Glutamatergic neuron (in vitro differentiated cells): ENCODE measurements at regions not wholly inside any gene's neighbourhood (a gene's known extent, or its start where the extent isn't known, plus 50 kb on each side); places are given as distances from the start of the nearest gene placed in this dataset.

Source experiments
- DNase-seq: peaks from one replicate; pipeline ENCODE4 v3.0.0; 2022
- H3K27ac Mint-ChIP-seq: one replicate; pipeline ENCODE4 v1.8.0; 2020; ENCODE audit warnings: mild to moderate bottlenecking, mixed read lengths, inconsistent platforms; ENCODE audit not compliant: unreplicated experiment
- H3K27me3 Mint-ChIP-seq: one replicate; pipeline ENCODE4 v1.8.0; 2020; ENCODE audit warnings: mild to moderate bottlenecking, moderate library complexity, mixed read lengths, inconsistent platforms; ENCODE audit not compliant: unreplicated experiment
- H3K36me3 Mint-ChIP-seq: one replicate; pipeline ENCODE4 v1.8.0; 2020; ENCODE audit warnings: mild to moderate bottlenecking, mixed read lengths, inconsistent platforms; ENCODE audit not compliant: unreplicated experiment
- H3K4me1 Mint-ChIP-seq: one replicate; pipeline ENCODE4 v1.8.0; 2020; ENCODE audit warnings: mild to moderate bottlenecking, low read depth, mixed read lengths, inconsistent platforms; ENCODE audit not compliant: unreplicated experiment
- H3K4me3 Mint-ChIP-seq: one replicate; pipeline ENCODE4 v1.8.0; 2020; ENCODE audit warnings: mild to moderate bottlenecking, mixed read lengths, inconsistent platforms; ENCODE audit not compliant: unreplicated experiment
- H3K9me3 Mint-ChIP-seq: one replicate; pipeline ENCODE4 v1.8.0; 2020; ENCODE audit warnings: mild to moderate bottlenecking, moderate library complexity, mixed read lengths, inconsistent platforms; ENCODE audit not compliant: unreplicated experiment
- CTCF ChIP-seq: fragments of 200-600 bp; sonication (generic); IDR thresholded peaks from one replicate; pipeline ENCODE4 v1.5.0; 2021; ENCODE audit not compliant: partially characterized antibody, unreplicated experiment

GRCh38 chr2:83386549-83386948 is 1072.5 kb downstream of the SUCLG1 start:
- no peaks in the 10 kb centered on the region for H3K4me1 Mint-ChIP-seq
- no peak for DNase-seq
- H3K36me3 Mint-ChIP-seq: no peaks in the 10 kb centered on the region
- H3K27me3 Mint-ChIP-seq: no peaks in the 10 kb centered on the region
- no peak overlapping the region for H3K27ac Mint-ChIP-seq
- H3K9me3 Mint-ChIP-seq: no peaks in the 10 kb centered on the region
- TF ChIP-seq CTCF: no peak
- H3K4me3 Mint-ChIP-seq: no peak overlapping the region

DNA sequence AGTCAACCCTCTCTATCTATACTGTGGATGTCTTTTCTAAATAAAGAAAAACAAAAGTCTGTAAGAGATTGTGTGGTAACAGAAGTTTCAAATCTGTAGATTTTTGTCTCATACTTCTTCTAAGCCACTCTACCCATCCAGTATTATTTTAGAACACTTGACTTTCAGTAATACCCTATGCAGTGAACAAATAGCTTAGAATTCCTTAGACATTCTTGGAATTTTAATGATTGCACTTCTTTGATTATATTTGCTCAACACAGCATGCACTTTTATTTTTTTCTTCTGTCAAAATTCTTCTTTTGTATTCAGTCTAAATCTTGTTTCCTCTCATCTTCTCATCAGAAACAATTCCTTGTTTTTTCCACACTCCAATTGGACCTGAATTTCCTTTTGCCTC is 1080.2 kb downstream of the SUCLG1 start:
- Mint-ChIP-seq H3K9me3 (no peaks in the 10 kb centered on the region), H3K36me3 (no peaks in the 10 kb centered on the region), H3K4me1 (no peaks in the 10 kb centered on the region), H3K27ac (no peak overlapping the region), H3K4me3 (no peak overlapping the region), H3K27me3 (no peaks in the 10 kb centered on the region)
- no peak for TF ChIP-seq CTCF
- DNase-seq: no peak

DNA sequence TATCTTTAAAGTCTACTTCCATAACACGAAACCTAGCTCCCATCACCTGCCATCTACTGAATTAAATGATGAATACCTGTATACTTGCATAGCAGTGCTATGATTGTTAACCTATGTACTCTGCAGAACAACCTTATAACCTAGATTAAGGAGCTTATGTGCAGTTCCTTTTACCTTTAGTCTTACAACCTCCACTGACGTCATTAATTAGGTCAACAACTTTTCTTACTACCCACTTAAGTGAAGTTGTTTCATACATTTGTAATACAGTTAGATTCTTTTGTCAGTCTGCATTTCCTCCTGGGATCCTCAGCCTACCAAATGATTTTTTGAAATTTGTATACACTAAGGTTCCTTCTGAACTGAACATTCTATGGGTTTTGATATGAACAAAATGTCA is 1082.3 kb downstream of the SUCLG1 start:
- Mint-ChIP-seq H3K27ac (no peak overlapping the region), H3K9me3 (no peaks in the 10 kb centered on the region), H3K36me3 (no peaks in the 10 kb centered on the region), H3K27me3 (no peaks in the 10 kb centered on the region), H3K4me3 (no peak overlapping the region), H3K4me1 (no peaks in the 10 kb centered on the region)
- TF ChIP-seq CTCF: no peak
- no peak for DNase-seq

DNA sequence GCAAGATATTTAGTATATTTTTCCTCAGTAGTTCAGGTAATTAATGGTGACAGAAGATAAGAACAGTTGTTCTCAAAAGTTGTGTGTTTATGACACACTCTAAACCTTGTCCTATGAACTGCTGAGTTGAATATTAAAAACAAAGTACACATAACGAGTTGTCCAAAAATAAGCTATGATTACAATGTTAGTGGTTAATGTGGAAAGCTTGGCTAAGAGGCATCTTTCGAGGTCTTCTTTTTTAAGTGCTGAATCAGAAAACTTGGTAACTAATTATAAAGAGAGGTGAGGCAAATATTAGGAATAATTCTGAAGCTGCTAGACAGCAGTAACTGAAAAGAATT is 1088.7 kb downstream of the SUCLG1 start:
- no peaks in the 10 kb centered on the region for H3K9me3 Mint-ChIP-seq
- no peaks in the 10 kb centered on the region for H3K36me3 Mint-ChIP-seq
- no peak for DNase-seq
- H3K4me1 Mint-ChIP-seq: no peaks in the 10 kb centered on the region
- H3K4me3 Mint-ChIP-seq: no peak overlapping the region
- H3K27ac Mint-ChIP-seq: no peak overlapping the region
- TF ChIP-seq CTCF: no peak
- no peaks in the 10 kb centered on the region for H3K27me3 Mint-ChIP-seq

- Mint-ChIP-seq H3K9me3 (no peaks in the 10 kb centered on the region), H3K27ac (no peak overlapping the region), H3K27me3 (no peaks in the 10 kb centered on the region), H3K4me3 (no peak overlapping the region), H3K36me3 (no peaks in the 10 kb centered on the region), H3K4me1 (no peaks in the 10 kb centered on the region)
- DNase-seq: no peak
- no peak for TF ChIP-seq CTCF
Measured at GRCh38 chr2:83369601-83370418, 1089.3 kb downstream of the SUCLG1 start.
